HG03565 (cell line): ENCODE measurements at regions not wholly inside any gene's neighbourhood (a gene's known extent, or its start where the extent isn't known, plus 50 kb on each side); places are given as distances from the start of the nearest gene placed in this dataset.
A peak's percentile ranks its signal among the peaks of the same experiment; 100 is the strongest.

Source experiments
- ATAC-seq: cut with Tn5 transposase; IDR thresholded peaks from one replicate; pipeline ENCODE4 v1.9.1; 2021; ENCODE audit warnings: mild to moderate bottlenecking, moderate library complexity; ENCODE audit not compliant: unreplicated experiment

GRCh38 chr7:46168231-46168630, 247.2 kb upstream of the IGFBP3 start:
- no peak for ATAC-seq

DNA sequence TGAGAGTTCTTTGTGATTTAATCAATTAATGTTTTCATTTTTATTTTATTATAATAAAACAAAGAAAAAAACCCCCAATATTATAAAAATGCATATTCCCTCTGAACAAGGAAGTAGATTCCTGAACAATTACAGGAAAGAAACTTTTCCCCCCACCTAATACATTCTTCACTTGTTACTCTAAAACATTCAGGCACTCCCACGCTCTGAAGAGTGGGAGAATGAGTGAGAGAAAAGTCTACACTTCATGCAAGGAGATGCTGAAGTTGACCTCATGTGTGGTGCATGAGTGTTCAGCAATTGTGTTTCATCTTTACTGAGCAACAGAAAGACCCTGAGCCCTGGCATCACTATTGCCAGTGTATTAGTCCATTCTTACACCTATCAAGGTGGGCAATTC, 244.2 kb upstream of the IGFBP3 start:
- ATAC-seq, result no peak

- ATAC-seq, result no peak
These were observed 243.6 kb upstream of the IGFBP3 start for GRCh38 chr7:46164629-46165028.

- no peak for ATAC-seq
These were observed 242.2 kb upstream of the IGFBP3 start for GRCh38 chr7:46163246-46163645.

GRCh38 chr7:46162609-46163008, 241.5 kb upstream of the IGFBP3 start:
- ATAC-seq, result no peak

DNA sequence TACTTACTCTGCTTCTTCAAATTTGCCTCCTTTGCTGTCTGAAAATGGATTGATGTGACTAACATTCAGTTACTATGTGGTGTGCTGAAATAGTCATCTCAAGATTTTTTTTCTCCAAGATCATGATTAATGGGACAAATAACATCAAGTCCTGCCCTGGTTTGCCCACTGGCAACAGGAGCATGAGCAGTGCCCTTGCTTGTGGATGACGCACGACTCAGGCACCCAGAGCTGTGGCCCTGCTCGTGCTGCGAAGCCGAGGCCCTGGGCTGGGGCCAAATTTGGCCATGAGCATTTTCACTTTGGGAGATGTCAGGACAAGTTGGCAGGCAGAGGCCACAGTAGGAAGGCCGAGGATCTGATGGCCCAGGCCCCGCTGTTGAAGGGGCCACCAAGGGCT, 239.8 kb upstream of the IGFBP3 start:
- no peak for ATAC-seq

- ATAC-seq, result no peak
These were observed 236.9 kb upstream of the IGFBP3 start for GRCh38 chr7:46157931-46158330.

DNA sequence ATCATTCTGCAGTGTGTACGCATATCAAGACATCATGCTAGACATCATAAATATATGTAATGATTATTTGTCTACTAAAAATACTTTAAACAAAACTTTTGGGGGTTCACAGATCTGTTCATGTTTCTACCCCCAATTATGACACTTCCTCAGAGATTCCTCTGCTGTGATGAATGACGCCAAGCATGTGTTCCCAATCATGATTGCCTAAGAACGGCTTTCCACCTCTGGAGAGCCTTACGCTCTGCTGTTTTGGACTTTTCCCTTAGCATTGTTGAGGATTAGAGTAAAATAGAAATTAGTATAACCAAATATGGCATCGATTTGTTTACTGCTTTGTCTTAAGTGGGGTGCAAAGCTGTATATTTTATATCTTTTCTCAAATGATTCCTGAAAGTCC, 236.3 kb upstream of the IGFBP3 start:
- no peak for ATAC-seq

- ATAC-seq, result no peak
These were observed 235.8 kb upstream of the IGFBP3 start for GRCh38 chr7:46156853-46157252.

DNA sequence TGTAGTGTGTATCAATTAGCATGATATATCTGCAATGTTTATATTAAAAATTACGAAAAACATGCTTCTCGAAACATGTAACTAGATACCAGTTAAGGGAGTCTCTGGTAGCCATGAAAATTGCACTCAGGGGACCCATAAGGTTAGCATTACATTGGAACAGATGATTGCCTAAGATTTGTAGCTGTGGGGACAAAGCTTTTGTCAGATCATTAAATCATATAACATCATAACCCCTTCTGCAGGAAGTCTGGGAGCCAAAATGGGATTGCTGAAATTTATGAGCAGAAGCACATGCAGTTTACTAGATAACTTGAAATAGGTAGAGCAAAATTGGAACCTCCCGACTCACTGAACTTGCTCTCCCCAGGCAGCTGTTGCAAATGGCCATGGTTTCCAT, 235.0 kb upstream of the IGFBP3 start:
- no peak for ATAC-seq

DNA sequence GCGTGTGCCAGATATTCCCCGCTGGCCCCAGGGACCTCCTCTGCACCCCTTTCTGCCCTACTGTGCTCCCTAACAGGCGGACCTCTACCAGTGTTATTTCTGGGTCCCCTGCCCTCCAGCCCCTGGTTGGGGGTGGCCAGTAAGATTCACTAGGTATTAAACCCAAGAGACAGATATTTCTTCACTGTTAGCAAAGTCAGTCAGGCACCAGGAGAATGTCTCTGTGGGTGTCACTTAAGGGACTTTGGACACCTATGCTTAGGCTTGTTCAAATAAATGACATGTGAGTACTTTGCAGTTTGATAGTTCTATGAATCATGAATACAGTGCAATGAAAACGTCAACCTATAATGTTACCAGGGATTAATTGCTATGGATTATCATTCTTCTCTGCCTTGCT, 234.3 kb upstream of the IGFBP3 start:
- ATAC-seq, result no peak

- peak; percentile 48 for ATAC-seq
These were observed 233.1 kb upstream of the IGFBP3 start for GRCh38 chr7:46153951-46154787.

- ATAC-seq, result no peak
These were observed 232.5 kb upstream of the IGFBP3 start for GRCh38 chr7:46153583-46153950.

DNA sequence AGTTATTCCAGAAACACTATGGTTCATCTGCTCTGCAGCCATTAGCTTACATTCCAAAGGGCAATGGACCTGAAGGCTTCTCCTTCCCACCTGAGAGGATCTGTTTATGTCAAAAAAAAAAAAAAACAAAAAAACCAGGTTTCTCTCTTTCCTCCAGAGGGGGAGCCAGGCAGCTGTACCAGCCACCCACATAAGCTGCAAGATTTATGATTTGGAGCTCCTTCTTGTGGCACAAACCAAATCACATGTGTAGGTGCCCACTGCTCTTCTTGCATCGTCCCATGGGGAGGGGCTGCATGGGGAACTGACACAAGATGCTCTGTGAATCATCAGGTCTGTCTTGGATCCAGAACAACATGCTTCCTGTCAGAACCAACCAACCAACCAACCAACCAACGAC, 231.6 kb upstream of the IGFBP3 start:
- ATAC-seq, result no peak

DNA sequence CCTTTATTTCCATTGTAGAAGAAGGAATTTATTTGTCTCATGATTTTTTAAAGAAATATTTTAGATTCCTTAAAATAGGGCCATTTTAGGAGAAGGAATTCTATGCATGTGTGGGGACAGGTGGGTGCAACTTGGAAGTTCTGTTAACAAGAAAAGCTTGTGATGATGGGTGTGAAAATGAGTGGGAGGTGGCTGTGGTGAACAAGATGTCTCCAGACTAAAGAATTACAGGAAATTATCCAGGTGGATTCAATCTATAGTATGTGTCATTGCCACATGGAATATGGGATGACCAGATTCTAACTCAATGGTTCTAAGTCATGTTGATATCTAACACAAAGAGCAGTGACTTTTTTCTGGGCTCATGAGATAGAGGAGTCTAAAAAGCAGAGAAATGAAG, 229.6 kb upstream of the IGFBP3 start:
- no peak for ATAC-seq

GRCh38 chr7:46150202-46150601, 229.1 kb upstream of the IGFBP3 start:
- no peak for ATAC-seq

DNA sequence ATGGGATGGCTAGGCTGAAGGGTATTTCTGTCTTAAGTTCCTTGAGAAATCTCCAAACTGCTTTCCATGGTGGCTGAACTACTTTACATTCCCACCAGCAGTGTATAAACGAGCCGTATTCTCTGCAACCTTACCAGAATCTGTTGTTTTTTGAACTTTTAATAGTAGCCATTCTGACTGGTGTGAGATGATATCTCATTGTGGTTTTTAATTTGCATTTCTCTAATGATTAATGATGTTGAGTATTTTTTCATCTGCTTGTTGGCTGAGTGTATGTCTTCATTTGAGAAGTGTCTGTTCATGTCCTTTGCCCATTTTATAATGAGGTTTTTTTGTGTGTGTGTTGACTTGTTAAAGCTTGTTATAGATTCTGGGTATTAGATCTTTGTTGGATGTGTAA, 226.8 kb upstream of the IGFBP3 start:
- ATAC-seq, result no peak

DNA sequence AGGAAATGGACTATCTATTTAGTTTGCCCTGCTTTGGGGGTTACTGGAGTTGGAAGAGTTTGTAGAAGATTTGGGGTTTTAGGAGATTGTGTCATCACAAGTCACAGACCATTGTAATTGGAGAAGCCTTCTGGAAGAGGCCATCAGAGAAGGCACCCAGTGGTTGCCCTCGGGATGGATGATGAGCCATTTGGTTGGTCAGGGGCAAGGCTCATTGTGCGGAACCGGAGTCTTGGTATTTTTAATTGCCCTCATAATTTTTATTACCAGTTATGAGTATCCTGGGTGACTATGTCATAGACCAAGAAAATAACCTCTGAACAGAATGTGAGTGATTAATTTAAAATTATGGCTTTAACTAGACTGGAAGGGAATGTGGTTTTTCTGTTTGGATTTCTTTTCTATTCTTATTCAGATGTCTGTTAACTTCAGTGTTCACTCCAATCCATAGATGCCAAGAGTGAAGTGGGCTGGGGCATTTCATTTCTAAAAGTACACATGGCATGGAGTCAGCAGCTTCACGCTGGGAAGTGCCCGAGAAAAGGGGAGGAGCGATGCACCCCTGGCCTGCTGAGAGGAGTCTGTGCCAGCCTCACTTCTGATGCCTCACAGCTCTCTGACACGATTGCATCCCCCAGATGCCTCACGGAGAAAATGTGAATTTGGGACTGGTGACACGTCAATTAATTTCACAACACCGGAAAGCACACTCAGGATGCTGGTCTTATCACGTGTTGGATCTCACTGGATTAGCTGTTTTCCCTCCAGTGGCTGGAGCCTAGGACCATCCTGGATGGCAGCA, 225.6 kb upstream of the IGFBP3 start:
- ATAC-seq, result no peak

- ATAC-seq, result no peak
These were observed 224.3 kb upstream of the IGFBP3 start for GRCh38 chr7:46145412-46145811.

DNA sequence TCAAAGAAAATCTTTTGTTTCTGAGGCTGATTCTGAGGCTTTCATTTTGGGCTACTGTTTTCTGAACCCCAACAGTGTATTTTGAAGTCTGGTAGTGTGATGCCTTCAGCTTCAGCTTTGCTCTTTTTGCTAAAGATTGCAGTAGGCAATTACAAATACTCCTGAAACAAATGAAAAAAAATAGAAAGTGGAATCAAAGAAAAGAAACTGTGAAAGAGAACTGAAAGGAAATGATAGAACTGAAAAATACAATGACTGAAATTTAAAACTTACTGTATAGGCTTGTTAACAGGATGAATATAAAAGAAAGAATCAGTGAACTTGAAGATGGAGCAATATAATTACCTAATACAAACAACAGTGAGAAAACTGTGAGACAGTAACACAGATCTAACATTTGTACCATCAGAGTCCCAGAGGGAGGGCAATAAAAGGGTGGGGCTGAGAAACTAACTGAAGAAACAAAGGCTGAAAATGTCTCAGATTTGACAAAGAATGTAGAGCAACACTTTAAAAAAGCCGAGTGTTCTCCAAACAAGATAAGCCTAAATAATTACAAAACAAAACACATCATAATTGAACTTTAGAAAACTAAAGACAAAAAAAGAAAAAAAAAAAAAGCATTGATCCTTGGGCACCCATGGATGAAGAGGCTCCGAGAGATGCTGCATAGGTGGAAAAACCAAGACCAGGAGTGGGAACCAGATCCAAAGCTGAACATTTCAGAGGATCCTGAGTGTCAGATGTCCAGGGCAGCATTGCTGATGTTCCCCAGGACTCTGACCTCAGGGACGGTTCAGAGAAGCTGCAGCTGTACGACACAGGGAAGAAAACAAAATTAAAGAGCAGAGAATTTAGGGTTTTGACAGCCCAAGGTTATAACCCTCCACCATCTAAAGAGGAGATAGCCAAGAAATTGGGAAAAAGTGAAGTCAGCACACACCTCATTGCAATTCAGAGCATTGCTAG, 223.2 kb upstream of the IGFBP3 start:
- no peak for ATAC-seq

- ATAC-seq, result no peak
These were observed 222.3 kb upstream of the IGFBP3 start for GRCh38 chr7:46143421-46143820.
